HL-60 (cell line): ENCODE measurements at regions not wholly inside any gene's neighbourhood (a gene's known extent, or its start where the extent isn't known, plus 50 kb on each side); places are given as distances from the start of the nearest gene placed in this dataset.

Experiments used
- GABPA ChIP-seq: IDR thresholded peaks from 2 replicates; pipeline ENCODE4 v1.6.1; 2012; ENCODE audit warnings: low read depth
- POLR2AphosphoS5 ChIP-seq: IDR thresholded peaks from 2 replicates; pipeline ENCODE4 v1.6.1; 2012; ENCODE audit warnings: low read depth
- TF ChIP-seq, protein P1 (sequence below): IDR thresholded peaks from one replicate; pipeline ENCODE4 v1.5.1; 2011; ENCODE audit warnings: low read length, control low read depth, inconsistent platforms; ENCODE audit not compliant: insufficient read depth
- TF ChIP-seq, protein P2 (sequence below): IDR thresholded peaks from 2 replicates; pipeline ENCODE4 v1.6.1; 2012; ENCODE audit warnings: low read depth; ENCODE audit not compliant: insufficient replicate concordance

DNA sequence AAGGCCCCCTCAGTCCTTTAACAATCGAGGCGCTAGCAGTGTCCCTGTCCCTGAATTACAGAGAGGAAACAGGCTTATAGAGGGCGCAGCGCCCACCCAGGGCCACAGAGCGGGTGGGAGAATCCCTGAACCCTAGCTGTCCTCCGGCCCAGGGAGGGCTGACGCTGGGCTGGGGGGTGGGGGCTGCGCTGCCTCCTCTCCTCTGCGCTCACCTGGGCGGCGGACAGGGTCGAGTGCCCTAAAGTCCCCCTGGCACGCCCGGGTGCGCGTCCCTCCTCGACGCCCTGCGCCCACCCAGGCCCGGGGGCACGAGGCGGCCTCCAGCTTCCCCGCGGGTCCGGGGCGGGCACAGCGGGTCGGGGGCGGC is 200.4 kb upstream of the N4BP1 start:
- no peak for TF ChIP-seq POLR2AphosphoS5
- TF ChIP-seq, protein P1, sequence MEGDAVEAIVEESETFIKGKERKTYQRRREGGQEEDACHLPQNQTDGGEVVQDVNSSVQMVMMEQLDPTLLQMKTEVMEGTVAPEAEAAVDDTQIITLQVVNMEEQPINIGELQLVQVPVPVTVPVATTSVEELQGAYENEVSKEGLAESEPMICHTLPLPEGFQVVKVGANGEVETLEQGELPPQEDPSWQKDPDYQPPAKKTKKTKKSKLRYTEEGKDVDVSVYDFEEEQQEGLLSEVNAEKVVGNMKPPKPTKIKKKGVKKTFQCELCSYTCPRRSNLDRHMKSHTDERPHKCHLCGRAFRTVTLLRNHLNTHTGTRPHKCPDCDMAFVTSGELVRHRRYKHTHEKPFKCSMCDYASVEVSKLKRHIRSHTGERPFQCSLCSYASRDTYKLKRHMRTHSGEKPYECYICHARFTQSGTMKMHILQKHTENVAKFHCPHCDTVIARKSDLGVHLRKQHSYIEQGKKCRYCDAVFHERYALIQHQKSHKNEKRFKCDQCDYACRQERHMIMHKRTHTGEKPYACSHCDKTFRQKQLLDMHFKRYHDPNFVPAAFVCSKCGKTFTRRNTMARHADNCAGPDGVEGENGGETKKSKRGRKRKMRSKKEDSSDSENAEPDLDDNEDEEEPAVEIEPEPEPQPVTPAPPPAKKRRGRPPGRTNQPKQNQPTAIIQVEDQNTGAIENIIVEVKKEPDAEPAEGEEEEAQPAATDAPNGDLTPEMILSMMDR = no peak
- TF ChIP-seq, protein P2, sequence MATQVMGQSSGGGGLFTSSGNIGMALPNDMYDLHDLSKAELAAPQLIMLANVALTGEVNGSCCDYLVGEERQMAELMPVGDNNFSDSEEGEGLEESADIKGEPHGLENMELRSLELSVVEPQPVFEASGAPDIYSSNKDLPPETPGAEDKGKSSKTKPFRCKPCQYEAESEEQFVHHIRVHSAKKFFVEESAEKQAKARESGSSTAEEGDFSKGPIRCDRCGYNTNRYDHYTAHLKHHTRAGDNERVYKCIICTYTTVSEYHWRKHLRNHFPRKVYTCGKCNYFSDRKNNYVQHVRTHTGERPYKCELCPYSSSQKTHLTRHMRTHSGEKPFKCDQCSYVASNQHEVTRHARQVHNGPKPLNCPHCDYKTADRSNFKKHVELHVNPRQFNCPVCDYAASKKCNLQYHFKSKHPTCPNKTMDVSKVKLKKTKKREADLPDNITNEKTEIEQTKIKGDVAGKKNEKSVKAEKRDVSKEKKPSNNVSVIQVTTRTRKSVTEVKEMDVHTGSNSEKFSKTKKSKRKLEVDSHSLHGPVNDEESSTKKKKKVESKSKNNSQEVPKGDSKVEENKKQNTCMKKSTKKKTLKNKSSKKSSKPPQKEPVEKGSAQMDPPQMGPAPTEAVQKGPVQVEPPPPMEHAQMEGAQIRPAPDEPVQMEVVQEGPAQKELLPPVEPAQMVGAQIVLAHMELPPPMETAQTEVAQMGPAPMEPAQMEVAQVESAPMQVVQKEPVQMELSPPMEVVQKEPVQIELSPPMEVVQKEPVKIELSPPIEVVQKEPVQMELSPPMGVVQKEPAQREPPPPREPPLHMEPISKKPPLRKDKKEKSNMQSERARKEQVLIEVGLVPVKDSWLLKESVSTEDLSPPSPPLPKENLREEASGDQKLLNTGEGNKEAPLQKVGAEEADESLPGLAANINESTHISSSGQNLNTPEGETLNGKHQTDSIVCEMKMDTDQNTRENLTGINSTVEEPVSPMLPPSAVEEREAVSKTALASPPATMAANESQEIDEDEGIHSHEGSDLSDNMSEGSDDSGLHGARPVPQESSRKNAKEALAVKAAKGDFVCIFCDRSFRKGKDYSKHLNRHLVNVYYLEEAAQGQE = no peak
- TF ChIP-seq GABPA = no peak
